ENCODE measurements at regions not wholly inside any gene's neighbourhood (a gene's known extent, or its start where the extent isn't known, plus 50 kb on each side); places are given as distances from the start of the nearest gene placed in this dataset.

- H3K4me3 ChIP-seq (ENCODE audit: control insufficient read depth, low read depth, low read length) = no peak overlapping the region
- TF ChIP-seq CTCF (conservative IDR thresholded peaks at IDR 0.05; ENCODE audit: control insufficient read depth, insufficient read depth, low read depth, low read length) = peak; percentile 90
- peak; percentile 49 for DNase-seq (ENCODE audit: low read depth)
Observed at GRCh38 chr3:87350367-87351199, 74.2 kb upstream of the POU1F1 start.

GRCh38 chr3:87349833-87350232 is 73.4 kb upstream of the POU1F1 start:
- no peak for DNase-seq (ENCODE audit: low read depth)
- TF ChIP-seq CTCF (conservative IDR thresholded peaks at IDR 0.05; ENCODE audit: control insufficient read depth, insufficient read depth, low read depth, low read length) = no peak
- H3K4me3 ChIP-seq (ENCODE audit: control insufficient read depth, low read depth, low read length) = no peak overlapping the region

GRCh38 chr3:87336761-87337160 is 60.4 kb upstream of the POU1F1 start:
- no peak for DNase-seq (ENCODE audit: low read depth)
- no peak overlapping the region for H3K4me3 ChIP-seq (ENCODE audit: control insufficient read depth, low read depth, low read length)
- no peak for TF ChIP-seq CTCF (conservative IDR thresholded peaks at IDR 0.05; ENCODE audit: control insufficient read depth, insufficient read depth, low read depth, low read length)

GRCh38 chr3:87335931-87336330 is 59.5 kb upstream of the POU1F1 start:
- no peak for DNase-seq (ENCODE audit: low read depth)
- TF ChIP-seq CTCF (conservative IDR thresholded peaks at IDR 0.05; ENCODE audit: control insufficient read depth, insufficient read depth, low read depth, low read length) = no peak

GRCh38 chr3:87333393-87333892 is 57.1 kb upstream of the POU1F1 start:
- peak; percentile 48 for DNase-seq (ENCODE audit: low read depth)
- H3K4me3 ChIP-seq (ENCODE audit: control insufficient read depth, low read depth, low read length) = no peak overlapping the region
- TF ChIP-seq CTCF (conservative IDR thresholded peaks at IDR 0.05; ENCODE audit: control insufficient read depth, insufficient read depth, low read depth, low read length) = no peak

More at GRCh38 chr3:87335931-87336330, 59.5 kb upstream of the POU1F1 start:
- no peak overlapping the region for H3K4me3 ChIP-seq (ENCODE audit: control insufficient read depth, low read depth, low read length)

GRCh38 chr3:87332789-87333188 is 56.4 kb upstream of the POU1F1 start:
- TF ChIP-seq CTCF (conservative IDR thresholded peaks at IDR 0.05; ENCODE audit: control insufficient read depth, insufficient read depth, low read depth, low read length) = no peak

More at GRCh38 chr3:87332789-87333188, 56.4 kb upstream of the POU1F1 start:
- no peak overlapping the region for H3K4me3 ChIP-seq (ENCODE audit: control insufficient read depth, low read depth, low read length)
- no peak for DNase-seq (ENCODE audit: low read depth)
